GM21515 (cell line): ENCODE measurements at regions not wholly inside any gene's neighbourhood (a gene's known extent, or its start where the extent isn't known, plus 50 kb on each side); places are given as distances from the start of the nearest gene placed in this dataset.
A peak's percentile ranks its signal among the peaks of the same experiment; 100 is the strongest.

Experiments used
- ATAC-seq: cut with Tn5 transposase; IDR thresholded peaks from one replicate; pipeline ENCODE4 v1.9.1; 2021; ENCODE audit not compliant: unreplicated experiment

- ATAC-seq: no peak
Measured at GRCh38 chr2:18154259-18154658, 275.8 kb downstream of the KCNS3 start.

- no peak for ATAC-seq
Measured at GRCh38 chr2:18153741-18154140, 275.3 kb downstream of the KCNS3 start.

- no peak for ATAC-seq
Measured at GRCh38 chr2:18151237-18151636, 272.8 kb downstream of the KCNS3 start.

- ATAC-seq: no peak
Measured at GRCh38 chr2:18149660-18150246, 271.3 kb downstream of the KCNS3 start.

GRCh38 chr2:18136881-18137475 lies 258.5 kb downstream of the KCNS3 start:
- no peak for ATAC-seq

GRCh38 chr2:18133310-18133709 lies 254.8 kb downstream of the KCNS3 start:
- ATAC-seq: no peak

- ATAC-seq: no peak
Measured at GRCh38 chr2:18132697-18133096, 254.2 kb downstream of the KCNS3 start.

GRCh38 chr2:18131761-18132160 lies 253.3 kb downstream of the KCNS3 start:
- no peak for ATAC-seq

DNA sequence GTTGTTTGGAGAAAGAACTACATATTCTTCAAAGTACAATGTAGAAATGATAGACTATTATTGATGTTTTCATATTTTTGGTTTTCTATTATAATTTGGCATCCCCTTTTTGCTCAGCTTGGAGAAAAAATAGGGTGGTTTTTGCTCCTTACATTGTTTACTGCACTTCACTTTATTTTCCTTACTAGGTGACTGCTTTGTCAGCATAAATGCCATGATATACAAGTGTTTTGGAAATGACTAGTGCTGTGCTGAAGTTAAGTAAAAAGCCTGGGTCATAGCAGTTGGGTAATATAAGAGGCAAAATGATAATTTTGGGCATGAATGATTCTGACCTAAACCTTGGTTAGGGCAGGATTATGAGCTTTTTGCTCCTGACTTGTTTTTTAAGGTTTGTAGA lies 250.9 kb downstream of the KCNS3 start:
- ATAC-seq: no peak

GRCh38 chr2:18125303-18125702 lies 246.8 kb downstream of the KCNS3 start:
- no peak for ATAC-seq

GRCh38 chr2:18124116-18124835 lies 245.8 kb downstream of the KCNS3 start:
- ATAC-seq: no peak

DNA sequence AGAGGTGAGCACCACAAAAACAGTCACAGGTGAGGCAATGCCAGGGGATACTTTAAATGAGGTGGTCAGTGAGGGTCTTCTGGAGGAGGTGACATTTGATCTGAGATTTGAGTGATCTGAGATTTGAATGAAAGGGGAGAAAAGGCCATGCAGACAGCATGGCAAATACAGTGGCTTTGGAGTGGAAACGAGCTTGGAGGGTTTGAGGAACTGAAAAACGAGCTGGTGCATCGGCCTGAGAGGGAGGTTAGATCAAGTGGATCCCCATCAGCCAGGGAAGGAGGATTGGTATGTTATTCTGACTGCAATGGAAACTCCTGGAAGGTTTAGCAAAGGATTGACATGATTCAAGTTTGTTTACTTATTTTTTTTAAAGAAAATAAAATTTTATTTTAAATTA lies 245.1 kb downstream of the KCNS3 start:
- ATAC-seq: no peak

- ATAC-seq: no peak
Measured at GRCh38 chr2:18123211-18123570, 244.7 kb downstream of the KCNS3 start.

GRCh38 chr2:18122544-18123210 lies 244.2 kb downstream of the KCNS3 start:
- no peak for ATAC-seq

- ATAC-seq: no peak
Measured at GRCh38 chr2:18119883-18120282, 241.4 kb downstream of the KCNS3 start.

DNA sequence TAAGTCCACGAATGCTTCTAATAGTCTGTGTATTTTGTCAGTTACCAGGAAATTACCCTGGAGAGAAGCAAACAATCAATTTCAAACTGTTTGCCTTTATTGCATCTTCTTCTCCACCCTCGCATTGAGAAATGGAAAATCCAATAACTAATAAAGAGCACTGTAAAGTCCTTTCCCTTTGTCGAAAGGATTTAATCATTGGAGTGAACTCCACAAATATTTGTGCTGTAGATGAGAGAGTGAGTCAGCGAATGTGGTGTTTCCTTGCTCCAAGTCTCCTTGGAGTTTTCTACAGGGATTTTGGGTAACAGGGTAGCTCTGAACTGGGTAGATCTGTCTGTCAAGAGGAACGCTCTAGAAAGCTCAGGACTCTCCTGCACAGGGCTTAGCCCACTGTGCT lies 240.2 kb downstream of the KCNS3 start:
- ATAC-seq: no peak

DNA sequence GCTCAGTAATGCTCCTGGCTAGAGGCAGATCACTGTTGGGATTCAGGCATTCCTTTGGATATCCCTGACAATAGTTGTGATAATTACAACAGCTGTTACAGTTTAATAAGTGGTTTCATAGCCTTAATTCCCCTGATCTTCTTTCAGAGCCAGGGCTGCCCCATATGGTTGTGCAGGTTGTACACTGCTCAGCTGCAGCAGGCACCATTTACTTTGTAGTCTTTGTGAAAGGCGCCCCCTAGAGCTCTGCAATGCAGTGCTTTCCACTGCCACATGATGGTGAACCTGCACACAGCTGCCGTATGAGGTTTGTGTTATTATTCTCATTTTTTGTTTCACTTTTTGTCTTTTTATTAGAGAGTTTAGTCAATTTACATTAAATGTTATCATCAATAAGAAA lies 239.1 kb downstream of the KCNS3 start:
- ATAC-seq: peak; percentile 96

DNA sequence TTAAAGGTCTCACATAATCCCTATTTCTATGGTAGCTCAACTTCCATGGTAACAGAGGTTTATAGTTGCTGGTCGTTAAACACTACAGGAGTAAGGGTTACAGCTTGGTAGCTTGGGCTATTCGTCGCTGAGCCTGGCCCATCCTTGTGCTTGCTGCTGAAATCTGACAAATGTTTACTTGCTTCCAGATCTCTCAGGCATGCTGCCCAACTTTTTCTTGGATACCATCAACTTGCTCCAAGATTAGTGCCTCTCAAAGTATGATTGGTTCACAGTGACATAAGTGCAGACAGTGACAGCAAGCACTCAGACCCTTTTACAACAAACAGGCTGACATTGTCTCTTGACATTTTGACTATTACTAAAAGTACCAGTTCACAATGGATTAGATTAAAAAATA lies 231.8 kb downstream of the KCNS3 start:
- ATAC-seq: no peak

DNA sequence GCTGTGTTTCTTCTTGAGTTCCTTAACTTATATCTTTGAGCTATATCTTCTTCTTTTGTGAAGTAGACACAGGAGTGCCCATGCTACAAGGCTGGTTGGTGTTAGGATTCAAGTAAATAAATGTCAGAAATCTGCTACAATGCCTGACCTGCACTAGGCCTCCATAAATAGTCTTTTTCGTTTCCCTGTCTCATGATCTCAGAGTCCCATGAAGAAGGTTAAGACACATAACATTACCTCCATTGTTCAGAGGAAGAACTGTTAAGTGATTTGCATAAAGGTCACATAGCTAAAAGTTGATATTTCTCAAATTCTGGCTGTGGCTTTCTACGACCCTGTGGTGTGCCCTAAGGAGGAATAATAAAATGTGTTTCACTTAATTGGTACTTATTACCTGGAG lies 228.4 kb downstream of the KCNS3 start:
- no peak for ATAC-seq

DNA sequence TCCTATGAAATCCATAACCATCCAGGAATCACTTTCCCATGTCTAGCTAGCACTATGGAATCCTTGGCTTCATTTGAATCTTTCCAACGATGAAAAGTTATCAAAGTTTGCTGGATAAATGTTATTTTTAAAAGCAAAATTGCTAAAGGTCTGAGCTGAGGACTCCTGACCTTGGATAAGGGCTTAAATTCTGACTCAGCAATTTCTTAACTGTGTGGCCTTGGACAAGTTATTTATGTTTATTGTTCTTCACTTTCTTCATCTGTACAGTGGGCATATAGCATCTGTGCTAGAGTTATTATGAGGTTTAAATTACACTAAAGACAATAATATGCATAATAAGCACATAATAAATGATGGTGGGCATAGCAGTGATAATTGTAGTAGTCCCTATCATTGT lies 227.5 kb downstream of the KCNS3 start:
- no peak for ATAC-seq

GRCh38 chr2:18104595-18105224 lies 226.2 kb downstream of the KCNS3 start:
- ATAC-seq: no peak
